Dermis blood vessel endothelial cell (primary cell): ENCODE measurements at regions not wholly inside any gene's neighbourhood (a gene's known extent, or its start where the extent isn't known, plus 50 kb on each side); places are given as distances from the start of the nearest gene placed in this dataset.

ENCODE experiments used
- DNase-seq: peaks from one replicate; pipeline ENCODE4 v3.0.0; 2010

DNA sequence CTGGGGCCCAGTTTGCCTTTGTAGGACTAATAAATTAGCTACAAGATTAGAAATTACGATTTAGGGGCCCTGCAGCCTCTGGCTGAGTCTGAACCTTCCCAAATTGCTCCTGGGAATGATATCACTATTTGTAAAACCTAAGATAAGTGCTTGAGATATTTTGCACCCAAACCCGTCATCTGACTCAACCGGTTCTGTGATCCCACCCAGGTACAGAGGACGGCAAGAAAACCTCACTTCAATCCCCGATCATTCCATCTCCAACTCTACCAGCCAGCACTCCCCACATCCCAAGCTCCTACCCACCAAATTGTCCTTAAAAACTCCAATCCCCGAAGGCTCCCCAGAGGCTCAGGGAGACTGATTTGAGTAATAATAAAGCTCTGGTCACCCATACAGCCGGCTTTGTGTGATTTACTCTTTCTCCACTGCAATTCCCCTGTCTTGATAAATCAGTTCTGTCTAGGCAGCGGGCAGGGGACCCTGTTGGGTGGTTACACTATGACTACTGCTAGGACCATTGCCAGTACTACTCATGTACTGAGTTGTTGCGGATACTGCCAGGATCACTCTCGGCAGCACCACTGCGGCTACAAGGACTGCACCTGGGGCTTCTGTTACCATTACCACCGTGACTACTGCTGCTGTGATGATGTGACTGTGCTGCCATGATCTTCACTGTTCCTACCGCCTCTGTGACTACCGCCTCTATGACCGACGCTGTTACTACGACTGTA lies 73.1 kb downstream of the IRF8 start:
- no peak for DNase-seq

DNA sequence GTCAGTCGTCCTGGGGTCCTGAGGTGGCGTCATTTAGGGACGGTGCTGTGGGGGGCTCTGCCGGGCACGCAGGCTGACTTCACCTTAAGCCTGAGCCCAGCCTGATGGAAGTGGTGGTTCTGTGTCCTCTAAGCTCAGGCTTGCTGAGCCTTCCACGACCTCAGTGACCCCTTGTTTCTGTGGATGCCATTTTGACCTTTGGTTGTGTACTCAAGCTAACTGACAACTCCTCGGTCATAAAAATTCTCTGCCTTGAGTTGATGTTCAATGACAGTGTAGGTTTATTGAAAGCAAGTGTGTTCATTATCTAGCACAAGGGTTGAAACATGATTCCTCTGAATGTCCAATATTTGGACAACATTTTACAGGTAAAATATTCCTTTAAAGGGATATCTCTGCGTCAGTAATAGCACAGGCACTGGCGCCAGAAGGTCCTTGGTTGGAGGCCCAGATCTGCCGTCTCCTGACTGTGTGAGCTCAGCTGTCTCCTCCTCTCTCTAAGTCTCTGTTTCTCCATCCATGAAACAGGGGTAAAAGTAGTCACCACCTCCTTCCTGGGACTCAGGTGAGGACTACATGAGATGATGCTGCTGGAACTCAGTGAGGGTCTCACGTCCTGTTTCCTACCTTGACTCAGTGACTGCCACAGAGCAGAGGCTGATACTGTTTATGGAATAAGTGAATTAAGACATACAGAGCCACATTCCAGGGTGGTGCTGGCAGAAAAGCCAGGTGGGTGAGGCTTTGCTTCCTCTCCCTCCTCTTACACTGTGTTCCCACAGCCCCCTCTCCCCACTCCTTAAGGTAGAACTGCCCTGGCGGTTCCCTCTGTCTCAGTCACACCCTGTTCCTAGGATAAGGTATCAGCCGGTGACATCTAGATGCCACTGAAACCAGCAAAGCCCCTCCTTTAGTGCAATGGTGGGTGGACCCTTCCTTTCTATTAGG lies 75.7 kb downstream of the IRF8 start:
- no peak for DNase-seq

DNA sequence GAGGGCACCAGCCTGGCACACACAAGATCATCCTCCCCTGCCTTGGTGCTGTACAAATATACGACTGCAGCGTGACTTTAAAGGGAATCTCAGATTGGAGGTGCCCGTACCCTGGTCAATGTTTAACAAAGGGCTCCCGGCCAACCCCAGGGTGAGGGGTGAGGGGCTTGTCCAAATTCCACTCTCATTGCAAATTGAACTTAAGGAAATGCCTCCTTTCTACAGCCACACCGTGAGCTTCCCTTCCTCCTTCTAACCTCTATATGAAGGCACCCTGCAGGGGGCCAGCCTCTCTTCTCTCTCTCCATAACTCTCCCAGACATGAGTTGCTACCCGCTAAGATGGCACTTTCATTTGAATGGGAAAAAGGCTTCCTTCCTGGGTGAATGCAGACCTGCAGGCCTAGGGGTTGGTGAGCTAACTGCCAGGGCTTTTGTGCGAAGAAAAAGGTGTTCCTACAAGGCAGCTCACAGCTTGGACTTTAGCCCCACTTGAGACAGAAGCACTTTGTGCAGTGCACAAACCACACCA lies 76.6 kb downstream of the IRF8 start:
- no peak for DNase-seq

DNA sequence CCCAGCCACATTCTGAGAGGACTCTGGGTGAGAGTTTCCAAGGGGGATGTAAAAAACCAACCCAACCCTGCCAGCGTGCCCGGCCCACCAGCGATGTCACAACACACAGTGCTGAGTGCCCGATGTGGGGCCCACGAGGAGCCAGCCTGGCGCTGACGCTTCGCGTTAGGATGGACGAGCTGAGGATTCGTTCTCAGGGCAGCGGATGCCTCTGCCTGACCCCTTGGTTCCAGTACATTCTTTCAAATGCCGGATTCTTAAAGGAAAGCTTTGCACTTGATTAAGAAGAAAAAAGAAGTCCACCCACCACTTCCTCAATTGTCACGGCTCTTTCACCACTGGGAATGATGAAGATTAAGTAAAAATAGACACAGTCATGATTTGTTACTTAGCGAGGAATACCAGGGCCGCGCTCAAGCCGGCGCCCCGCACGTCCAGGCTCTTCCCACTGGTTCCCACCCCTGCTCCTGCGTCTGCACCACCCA lies 79.4 kb downstream of the IRF8 start:
- no peak for DNase-seq

DNA sequence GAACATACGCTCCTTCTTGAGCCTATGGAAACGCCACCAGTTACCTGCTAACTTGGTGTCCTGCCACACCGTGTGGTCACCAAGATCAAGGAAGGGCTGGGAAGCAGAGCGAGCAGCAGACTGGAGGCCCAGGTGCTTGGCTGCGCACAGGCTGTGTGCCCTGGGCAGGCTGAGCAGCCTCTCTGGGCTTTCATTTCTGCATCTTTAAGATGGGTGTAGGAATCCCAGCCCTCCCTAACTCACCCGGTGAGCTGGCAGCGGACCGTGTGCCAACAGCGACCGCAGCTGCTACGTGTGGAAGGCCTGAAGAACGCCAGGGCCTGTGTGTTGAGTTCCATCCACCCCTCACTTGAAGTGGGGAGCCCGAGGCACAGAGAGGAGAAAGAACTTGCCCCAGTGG lies 80.0 kb downstream of the IRF8 start:
- no peak for DNase-seq

DNA sequence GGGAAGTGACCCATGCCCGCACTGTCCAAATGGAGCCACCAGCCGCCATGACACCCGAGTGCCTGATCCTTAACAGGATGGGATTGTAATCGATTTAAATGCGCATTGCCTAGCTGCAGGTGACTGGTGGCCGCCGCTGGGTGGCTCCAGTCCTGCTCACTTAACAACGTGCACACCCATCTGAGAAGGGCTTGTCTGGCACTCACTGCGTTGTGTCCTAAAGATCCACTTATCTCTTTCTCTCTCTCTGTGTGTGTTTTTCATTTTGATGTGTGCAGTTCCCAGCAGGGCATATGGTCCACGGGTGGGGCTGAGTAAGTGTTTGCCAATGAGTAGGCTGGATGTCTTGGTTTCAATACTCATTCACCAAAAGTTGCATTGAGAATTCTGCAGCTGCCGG lies 80.6 kb downstream of the IRF8 start:
- no peak for DNase-seq

DNA sequence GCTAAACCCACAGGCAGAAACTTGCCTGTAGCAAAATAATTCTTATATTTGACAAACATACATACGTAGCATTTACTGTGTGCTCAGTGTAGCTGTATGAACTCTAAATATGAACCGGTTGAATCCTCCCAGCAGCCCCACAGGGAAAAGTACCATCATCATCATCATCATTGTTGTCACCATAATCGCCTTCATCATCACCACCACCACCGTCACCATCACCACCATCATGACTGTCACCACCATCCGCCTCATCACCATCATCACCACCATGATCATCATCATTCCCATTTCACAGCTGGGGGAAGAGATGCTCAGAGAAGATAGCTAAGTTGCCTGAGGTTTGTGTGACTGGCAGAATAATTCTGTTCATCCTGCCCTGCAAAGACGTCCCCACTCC lies 81.7 kb downstream of the IRF8 start:
- DNase-seq = no peak

DNA sequence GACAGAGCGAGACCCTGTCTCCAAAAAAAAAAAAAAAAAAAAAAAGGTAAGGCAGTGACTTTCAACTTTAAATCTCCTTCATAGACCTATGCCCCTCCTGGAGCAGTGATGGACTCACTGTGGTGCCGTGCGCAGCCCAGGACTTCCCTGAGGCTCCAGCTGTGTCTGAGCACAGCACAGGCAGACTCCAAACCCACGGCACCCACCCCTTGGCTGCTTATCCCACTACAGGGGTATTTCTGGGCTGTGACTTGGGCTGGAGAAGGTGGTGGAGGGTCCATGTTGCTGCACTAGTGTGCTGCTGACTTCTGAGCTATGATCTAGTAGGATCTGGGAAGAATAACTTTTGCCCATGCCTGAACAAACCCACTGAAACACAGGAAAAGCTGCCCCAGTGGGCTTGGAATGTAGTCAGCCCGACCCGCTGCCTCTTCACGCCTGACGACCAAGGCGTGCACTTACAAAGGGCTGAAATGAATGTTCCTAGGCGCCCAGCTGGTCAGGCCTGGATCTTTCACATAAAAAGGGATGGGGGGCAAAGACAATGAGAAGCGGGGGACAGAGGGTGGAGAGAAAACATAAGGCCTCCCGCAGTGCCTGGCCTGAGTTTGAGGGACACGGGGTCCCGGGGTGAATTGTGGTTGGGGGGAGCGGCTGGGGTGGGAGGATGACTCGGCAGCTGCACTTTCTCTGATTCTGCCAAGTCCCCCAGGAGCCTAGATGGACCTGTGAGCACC lies 83.0 kb downstream of the IRF8 start:
- no peak for DNase-seq

DNA sequence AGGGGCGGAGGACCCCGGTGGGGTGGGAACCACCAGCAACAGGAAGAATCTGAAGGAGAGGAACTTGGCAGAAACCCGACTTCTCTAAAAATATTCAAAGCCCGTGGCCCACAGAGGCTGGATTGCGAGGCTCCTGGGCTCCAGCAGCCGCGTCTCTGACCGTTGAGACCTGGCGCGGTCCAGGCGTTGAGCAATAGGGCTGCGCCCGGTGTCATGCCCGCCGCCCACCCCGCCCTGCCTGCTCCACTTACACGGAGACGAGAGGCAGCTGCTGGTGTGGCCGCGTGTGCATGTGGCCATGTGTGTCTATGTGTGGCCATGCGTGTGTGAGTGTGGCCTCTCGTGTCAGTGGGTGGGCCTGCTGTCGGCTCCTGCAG lies 83.6 kb downstream of the IRF8 start:
- DNase-seq = no peak

DNA sequence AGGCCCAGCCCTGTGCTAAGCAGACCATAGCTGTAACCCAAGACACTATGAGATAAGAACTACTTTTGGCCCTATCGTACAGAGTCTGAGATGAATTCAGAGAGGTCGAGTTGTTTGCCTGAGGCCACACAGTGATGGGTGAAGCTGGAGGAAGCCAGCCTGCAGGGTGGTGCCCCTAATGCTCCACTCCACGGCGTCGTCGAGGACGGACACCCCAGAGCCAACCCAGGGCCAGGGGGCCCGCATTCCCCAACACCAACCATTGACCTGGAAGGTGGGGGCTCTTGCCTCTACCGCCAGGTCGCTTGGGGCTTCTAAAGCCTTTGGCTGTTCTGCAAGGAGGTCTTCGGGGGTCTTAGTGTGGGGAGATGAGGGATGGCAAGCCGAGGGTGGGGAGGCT lies 84.1 kb downstream of the IRF8 start:
- no peak for DNase-seq

DNA sequence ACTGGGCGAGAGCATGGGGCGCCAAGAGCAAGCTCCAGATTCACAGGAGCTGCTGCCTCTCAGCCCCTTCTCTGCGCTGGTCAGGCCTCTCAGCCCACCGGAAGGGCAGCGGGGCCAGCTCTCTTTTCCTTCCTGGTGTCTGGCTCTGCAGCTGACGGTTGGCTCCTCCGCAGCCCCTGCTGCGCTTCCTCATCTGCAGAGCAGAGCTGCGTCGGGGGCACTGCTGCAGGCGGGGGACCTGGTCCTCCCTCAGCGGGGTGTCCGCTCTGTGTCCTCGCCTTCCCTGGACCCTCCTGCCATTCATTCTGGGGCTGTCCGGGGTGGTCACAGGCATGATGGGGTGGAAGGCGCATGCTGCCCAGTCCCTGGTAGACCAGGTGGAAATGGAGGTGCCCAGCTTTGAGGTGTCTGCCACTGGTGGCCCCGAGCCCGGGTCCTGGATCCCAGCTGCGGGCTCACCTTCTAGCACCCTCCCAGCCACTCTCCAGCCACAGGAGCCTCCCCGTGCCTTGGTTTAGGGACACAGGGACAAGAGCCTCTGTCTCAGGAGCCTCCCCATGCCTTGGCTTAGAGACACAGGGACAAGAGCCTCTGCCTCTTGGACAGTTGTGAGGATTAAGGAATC lies 84.8 kb downstream of the IRF8 start:
- no peak for DNase-seq

DNA sequence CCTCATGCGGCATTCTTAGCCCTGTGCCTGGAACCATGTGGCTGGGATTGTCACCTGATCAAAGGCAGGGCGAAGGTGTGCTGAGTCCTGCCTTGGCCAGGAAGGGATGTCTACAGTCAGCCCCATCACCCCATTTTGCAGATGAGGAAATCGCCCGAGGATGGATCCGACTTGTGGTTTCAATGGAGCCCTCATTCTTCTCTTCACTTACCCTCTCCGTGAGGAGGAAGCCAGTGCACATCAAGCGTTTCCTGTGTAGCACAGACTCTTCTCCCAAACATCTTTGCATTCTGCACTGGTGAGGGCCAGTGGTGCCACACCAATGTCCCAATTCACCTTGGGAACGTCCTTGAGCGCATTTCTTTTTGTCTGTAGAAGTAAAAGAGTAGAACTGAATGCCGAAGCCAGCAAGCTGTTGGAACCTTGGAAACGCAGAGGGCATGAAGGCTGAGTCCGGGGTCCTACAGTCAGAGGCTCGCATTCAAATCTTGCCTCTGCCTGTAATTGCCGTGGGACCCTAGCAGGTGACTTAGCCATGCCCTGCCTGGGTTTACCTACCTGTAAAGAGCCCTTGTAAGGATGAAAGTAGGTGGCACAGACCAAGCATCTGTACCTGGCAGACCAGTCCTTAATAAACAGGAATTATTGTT lies 85.4 kb downstream of the IRF8 start:
- DNase-seq = no peak

DNA sequence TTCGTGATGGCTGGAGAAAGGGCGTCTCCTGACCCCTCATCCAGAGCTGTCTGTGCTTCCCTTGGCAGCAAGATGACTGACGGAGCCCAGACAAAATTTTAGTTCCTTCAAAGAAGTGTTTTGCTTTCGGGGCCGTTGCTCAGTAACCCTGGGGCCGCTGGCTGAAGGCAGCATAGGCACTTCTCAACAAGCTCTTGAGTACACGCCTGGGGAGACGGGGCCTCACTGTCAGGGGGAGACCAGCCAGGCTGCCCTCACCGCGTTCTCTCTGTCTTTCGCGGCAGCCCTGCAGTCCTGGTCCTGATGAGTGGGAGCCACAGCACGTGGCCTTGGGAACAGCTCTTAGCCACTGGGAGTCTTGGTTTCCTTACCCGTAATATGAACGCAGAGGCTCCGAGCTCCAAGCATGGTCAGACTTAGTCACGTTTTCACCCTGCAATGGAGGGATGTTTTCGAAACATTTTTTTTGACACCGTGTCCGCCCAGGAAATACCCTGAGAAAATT lies 86.0 kb downstream of the IRF8 start:
- DNase-seq = no peak

DNA sequence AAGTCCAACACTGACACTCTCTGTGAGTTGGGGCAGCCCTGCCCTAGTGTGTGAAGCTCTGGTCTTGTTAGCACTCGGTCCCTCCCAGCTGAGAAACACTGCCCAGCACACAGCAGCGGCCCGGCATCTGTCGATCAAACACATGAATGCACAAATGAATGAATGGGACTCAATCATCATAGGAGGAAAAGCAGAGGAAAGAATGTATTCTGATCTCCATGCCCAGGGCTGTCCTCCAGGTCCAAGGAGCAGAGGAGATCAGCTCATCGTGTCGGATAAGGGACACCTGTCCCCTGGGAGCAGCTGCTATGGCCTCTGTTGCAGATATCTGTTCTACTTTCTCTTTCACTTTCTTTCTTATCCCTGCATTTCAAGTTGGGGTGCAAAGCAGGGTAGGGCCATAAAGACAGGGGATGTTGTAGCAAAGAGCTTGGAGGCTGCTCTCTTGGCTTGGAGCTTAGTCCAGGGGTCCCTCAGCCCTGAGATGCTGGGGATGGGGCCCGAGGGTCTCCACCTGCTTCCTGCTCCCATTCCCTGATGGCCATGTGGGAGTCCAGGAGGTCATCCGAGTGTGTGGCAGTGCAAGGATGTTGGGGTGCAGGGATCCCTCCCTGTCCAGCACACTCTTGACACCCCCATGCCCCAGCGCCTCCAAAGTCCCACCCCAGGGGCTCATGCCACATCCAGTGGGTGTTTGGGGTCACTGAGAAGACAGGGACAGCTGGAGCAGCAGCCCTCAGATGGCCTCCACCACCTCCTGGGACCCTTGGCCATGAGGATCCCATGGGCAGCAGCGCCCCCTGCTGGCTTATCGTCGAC lies 88.2 kb downstream of the IRF8 start:
- peak; percentile 30 for DNase-seq

DNA sequence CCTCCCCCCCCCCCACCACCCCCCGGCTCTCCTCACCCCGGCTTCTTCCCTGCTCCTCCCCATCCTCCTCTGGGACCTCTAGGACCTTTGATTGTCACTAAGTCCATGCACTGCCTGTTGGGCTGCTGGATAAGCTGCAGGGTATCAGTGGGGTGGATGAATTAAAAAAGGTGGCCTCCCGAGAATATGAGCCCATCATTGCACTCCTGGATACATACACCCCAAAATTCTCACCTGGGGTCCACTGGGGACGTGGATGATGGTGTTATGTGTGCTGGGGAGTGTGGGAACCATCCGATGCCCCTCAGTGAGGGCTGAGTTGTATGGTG lies 88.8 kb downstream of the IRF8 start:
- no peak for DNase-seq

DNA sequence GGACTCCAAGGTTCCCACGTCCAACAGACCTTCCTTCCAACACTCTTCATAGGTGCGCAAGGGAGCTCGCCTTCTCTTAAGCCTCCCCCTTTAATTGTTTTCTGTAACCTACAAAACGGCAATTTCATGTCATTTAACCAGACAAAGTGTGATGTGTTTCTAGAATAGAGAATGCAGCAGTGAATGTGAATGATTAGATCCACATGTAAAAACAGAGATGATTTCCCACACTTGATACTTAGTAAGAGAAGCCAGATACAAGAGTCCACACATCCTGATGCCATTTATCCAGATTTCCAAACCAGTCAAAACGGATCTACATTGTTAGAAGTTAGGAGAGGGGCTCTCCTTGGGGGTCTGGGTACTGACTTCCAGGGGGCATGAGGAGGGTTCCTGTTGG lies 89.3 kb downstream of the IRF8 start:
- DNase-seq = no peak

DNA sequence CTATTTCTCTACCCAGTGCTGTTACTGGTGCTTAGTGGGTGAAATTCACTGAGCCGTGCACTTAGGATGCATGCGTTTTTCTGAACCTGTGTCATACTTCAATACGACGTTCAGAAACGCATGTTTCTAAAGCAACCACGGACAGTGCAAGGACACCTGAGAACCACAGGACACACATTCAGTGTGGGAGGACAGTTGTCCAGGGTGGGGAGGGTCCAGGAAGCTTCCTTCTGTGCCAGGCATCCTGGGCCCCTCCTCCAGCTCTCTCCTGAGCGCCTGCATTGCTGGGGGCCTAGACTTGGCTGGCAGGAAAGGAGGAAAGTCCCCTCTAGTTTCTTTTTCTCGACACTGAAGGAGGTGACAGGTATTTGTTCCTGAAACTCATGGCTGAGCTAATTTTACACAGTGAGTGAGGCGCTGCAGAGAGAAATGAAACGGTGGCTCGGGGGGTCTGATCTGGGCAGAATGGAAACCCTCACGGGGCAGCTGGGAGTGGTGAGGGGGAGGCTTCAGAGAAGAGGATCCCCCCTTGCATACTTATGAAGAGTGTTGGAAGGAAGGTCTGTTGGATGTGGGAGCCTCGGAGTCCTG lies 89.9 kb downstream of the IRF8 start:
- DNase-seq = no peak

DNA sequence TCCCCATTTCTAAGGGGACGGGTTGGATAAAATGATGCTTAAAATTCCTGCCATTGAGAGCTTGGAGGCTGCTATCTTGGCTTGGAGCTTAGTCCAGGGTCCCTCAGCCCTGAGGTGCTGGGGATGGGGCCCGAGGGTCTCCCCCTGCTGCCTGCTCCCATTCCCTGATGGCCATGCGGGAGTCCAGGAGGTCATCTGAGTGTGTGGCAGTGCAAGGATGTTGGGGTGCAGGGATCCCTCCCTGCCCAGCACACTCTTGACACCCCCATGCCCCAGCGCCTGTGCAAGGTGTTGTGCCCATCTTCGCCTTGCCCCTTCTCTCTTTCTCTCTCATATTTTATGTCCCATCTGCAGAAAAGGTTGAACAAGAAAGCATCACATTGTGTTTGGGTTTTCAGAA lies 90.4 kb downstream of the IRF8 start:
- DNase-seq = no peak

DNA sequence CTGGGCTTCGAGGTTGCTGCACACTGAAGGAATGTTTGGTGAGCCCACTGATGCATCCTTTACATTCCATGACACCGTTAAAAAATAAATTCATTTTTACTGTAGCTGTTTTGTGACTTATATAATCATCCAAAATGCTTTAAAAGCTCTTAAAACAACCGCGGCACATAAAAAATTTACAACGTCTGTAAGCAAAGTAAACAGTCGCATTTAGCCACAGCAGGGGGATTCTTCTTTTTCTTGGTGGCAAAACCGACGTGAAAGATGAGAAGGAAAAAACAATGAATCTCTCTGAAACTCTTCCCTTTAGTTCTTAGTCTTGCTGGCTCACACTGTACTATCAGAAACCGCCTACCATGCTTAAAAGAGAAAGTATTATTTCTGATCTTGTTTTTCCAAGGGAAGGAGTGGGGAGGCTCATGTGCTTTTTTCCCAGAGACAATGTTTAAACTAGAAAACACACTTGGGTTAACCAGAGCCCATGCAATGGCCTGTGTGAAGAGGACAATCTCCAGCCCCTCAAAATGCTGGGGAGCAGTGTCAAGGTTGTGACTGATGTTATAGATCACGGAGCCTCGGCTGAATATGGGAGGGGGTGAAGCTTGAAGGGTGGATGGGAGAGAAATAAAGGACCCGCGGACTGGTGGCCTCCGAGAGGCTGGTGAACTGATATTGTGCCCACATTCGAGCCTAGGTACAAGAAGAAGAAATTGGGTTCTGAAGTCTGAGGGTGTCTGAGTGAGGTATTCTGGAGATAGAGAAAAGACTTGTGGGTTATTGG lies 91.1 kb downstream of the IRF8 start:
- no peak for DNase-seq

DNA sequence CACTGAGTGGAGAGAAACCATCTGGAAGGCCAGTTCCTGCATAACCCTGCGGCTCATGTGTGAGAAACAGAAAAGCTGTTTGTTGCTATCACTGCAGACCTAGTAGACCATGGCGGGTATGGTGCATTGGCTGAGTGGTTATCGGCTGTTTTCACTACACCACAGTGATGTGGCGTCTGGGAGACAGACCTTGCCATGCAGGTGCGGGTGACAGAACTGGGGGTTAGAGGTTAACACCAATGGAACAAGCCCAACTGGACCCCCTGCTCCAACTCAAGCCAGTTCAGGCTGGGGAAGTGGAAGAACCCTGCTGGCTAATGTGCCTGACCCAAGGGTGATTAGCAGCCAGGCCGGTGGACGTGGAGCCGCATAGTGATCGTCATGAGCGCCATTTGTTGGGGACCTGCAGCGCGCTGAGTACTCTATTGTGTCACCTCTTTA lies 91.9 kb downstream of the IRF8 start:
- DNase-seq = no peak
